GM18867 (cell line): ENCODE measurements at regions not wholly inside any gene's neighbourhood (a gene's known extent, or its start where the extent isn't known, plus 50 kb on each side); places are given as distances from the start of the nearest gene placed in this dataset.

Experiments used
- ATAC-seq: cut with Tn5 transposase; IDR thresholded peaks from one replicate; pipeline ENCODE4 v1.9.1; 2021; ENCODE audit warnings: mild to moderate bottlenecking, moderate library complexity; ENCODE audit not compliant: unreplicated experiment

GRCh38 chr12:42660968-42661937 lies 71.7 kb upstream of the PRICKLE1 start:
- no peak for ATAC-seq

- ATAC-seq = no peak
Measured at GRCh38 chr12:42660117-42660516, 70.6 kb upstream of the PRICKLE1 start.

- no peak for ATAC-seq
Measured at GRCh38 chr12:42652048-42652447, 62.5 kb upstream of the PRICKLE1 start.

GRCh38 chr12:42648061-42648460 lies 58.5 kb upstream of the PRICKLE1 start:
- no peak for ATAC-seq

- ATAC-seq = no peak
Measured at GRCh38 chr12:42643881-42644579, 54.5 kb upstream of the PRICKLE1 start.

- no peak for ATAC-seq
Measured at GRCh38 chr12:42641221-42641885, 51.8 kb upstream of the PRICKLE1 start.

- ATAC-seq = no peak
Measured at GRCh38 chr12:42640391-42640790, 50.8 kb upstream of the PRICKLE1 start.

GRCh38 chr12:42639556-42639955 lies 50.0 kb upstream of the PRICKLE1 start:
- ATAC-seq = no peak
